ENCODE measurements at regions not wholly inside any gene's neighbourhood (a gene's known extent, or its start where the extent isn't known, plus 50 kb on each side); places are given as distances from the start of the nearest gene placed in this dataset.

DNA sequence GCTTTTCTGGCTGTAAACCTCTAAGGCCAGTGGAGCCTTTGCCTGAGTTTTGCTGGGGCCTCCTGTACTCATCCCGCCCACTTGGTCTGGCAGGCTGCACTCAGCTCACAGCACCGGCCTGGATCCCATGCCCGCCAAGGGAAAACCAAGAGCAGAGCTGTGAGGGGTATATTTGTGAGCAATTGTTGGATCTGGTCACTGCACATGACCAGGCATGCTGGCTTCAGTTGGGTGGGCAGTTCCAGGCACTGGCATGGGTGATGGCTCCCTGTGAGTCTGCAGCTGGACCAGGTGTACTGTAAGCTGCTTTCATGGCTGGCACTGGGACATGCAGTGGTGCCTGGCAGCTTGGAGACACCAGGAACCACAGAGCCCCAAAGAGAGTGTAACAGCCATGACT lies 563.1 kb upstream of the RGS18 start:
- no TSS peak for BruUV-seq (replicated peaks)
- ChIA-PET CTCF (ENCODE audit: unreplicated experiment) (interaction anchor here (0.7 kb wide), 1 partner anchor 41 kb away, joined by 3 read pairs; no protein-coding TSS in a partner anchor), POLR2A (interaction anchor here (0.9 kb wide), 1 partner anchor 9 kb away, joined by 3 read pairs; no protein-coding TSS in a partner anchor)
- no peaks in the 10 kb centered on the region for H4K20me1 ChIP-seq (ENCODE audit: insufficient read depth, low read length)
- H3K9me3 ChIP-seq (ENCODE audit: low read length) = no peaks in the 10 kb centered on the region
- no peak overlapping the region for H3K4me3 ChIP-seq (ENCODE audit: low read depth, low read length, poor library complexity, severe bottlenecking)
- no peaks in the 10 kb centered on the region for H3K36me3 ChIP-seq (ENCODE audit: insufficient read depth, low read length)
- no peak overlapping the region for H3K4me2 ChIP-seq (ENCODE audit: low read length)
- H3K27ac ChIP-seq (ENCODE audit: low read depth, low read length, poor library complexity, severe bottlenecking) = no peak overlapping the region
- no peak for TF ChIP-seq EZH2phosphoT487 (IDR thresholded peaks at IDR 0.05; ENCODE audit: borderline replicate concordance, low read depth, low read length)
- TF ChIP-seq, protein P1, sequence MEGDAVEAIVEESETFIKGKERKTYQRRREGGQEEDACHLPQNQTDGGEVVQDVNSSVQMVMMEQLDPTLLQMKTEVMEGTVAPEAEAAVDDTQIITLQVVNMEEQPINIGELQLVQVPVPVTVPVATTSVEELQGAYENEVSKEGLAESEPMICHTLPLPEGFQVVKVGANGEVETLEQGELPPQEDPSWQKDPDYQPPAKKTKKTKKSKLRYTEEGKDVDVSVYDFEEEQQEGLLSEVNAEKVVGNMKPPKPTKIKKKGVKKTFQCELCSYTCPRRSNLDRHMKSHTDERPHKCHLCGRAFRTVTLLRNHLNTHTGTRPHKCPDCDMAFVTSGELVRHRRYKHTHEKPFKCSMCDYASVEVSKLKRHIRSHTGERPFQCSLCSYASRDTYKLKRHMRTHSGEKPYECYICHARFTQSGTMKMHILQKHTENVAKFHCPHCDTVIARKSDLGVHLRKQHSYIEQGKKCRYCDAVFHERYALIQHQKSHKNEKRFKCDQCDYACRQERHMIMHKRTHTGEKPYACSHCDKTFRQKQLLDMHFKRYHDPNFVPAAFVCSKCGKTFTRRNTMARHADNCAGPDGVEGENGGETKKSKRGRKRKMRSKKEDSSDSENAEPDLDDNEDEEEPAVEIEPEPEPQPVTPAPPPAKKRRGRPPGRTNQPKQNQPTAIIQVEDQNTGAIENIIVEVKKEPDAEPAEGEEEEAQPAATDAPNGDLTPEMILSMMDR (conservative IDR thresholded peaks at IDR 0.05; ENCODE audit: low read length) = no peak
- H2AFZ ChIP-seq (ENCODE audit: low read length) = no peak overlapping the region
- intact Hi-C loops (cut with micrococcal nuclease; ENCODE audit: unreplicated experiment) = no loop called here
- no peak for DNase-seq (ENCODE audit: low spot score)
- no peaks in the 10 kb centered on the region for H3K9me2 ChIP-seq (ENCODE audit: insufficient read depth, low read length)
- H3K4me1 ChIP-seq (ENCODE audit: insufficient read depth, low read length, poor library complexity, severe bottlenecking) = no peaks in the 10 kb centered on the region
- no peaks in the 10 kb centered on the region for H3K79me2 ChIP-seq (ENCODE audit: insufficient read depth, low read depth, low read length)

DNA sequence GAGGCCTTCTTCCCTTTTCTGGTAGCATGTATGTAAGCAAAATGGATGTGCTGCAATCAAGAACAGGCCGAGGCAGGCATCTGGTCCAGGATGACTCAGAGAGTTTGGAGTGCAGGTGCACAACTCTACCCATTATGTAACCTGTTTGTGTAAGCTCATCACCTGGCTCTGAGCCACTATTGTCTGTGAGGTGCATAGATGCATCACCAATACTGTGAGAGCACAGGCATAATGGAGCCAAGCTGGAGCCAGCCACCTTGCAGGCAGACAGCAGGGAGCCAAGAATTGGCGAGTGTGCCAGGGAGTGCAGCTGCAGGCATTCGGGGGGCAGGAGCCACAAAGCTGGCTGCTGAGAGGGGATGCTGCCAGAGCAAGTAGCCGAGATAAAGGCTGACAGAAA lies 549.9 kb upstream of the RGS18 start:
- no peak overlapping the region for H2AFZ ChIP-seq (ENCODE audit: low read length)
- no peaks in the 10 kb centered on the region for H3K9me2 ChIP-seq (ENCODE audit: insufficient read depth, low read length)
- DNase-seq (ENCODE audit: low spot score) = peak; percentile 1
- no peaks in the 10 kb centered on the region for H3K9me3 ChIP-seq (ENCODE audit: low read length)
- H3K27ac ChIP-seq (ENCODE audit: low read depth, low read length, poor library complexity, severe bottlenecking) = no peak overlapping the region
- H3K79me2 ChIP-seq (ENCODE audit: insufficient read depth, low read depth, low read length) = no peaks in the 10 kb centered on the region
- intact Hi-C loops (cut with micrococcal nuclease; ENCODE audit: unreplicated experiment) = no loop called here
- H3K4me3 ChIP-seq (ENCODE audit: low read depth, low read length, poor library complexity, severe bottlenecking) = no peak overlapping the region
- TF ChIP-seq, protein P1 (conservative IDR thresholded peaks at IDR 0.05; ENCODE audit: low read length) = no peak
- TF ChIP-seq EZH2phosphoT487 (IDR thresholded peaks at IDR 0.05; ENCODE audit: borderline replicate concordance, low read depth, low read length) = no peak
- BruUV-seq (replicated peaks) = no TSS peak
- no peak overlapping the region for H3K4me2 ChIP-seq (ENCODE audit: low read length)
- ChIA-PET CTCF (ENCODE audit: unreplicated experiment) (no interaction called here), POLR2A (no interaction called here)
- H3K36me3 ChIP-seq (ENCODE audit: insufficient read depth, low read length) = no peaks in the 10 kb centered on the region
- no peaks in the 10 kb centered on the region for H3K4me1 ChIP-seq (ENCODE audit: insufficient read depth, low read length, poor library complexity, severe bottlenecking)
- H4K20me1 ChIP-seq (ENCODE audit: insufficient read depth, low read length) = no peaks in the 10 kb centered on the region

DNA sequence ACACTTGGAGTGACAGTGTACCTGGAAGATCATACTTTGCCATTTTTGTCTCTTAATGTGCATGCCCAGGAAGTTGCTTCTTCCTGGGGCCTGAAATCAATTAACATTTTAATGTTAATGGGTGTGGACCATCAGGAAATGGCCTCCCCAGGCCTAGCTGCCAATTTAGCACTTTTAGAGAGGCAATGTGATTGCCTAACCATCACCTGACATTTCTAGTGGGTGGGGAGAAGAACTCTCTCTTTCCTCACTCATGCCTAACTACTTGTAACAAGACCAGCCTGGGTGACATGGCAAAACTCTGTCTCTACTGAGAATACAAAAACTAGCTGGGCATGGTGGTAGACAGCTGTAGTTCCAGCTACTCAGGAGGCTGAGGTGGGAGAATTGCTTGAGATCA lies 549.0 kb upstream of the RGS18 start:
- intact Hi-C loops (cut with micrococcal nuclease; ENCODE audit: unreplicated experiment) = no loop called here
- TF ChIP-seq, protein P1 (conservative IDR thresholded peaks at IDR 0.05; ENCODE audit: low read length) = no peak
- TF ChIP-seq EZH2phosphoT487 (IDR thresholded peaks at IDR 0.05; ENCODE audit: borderline replicate concordance, low read depth, low read length) = no peak
- Histone ChIP-seq H3K36me3 (ENCODE audit: insufficient read depth, low read length) (no peaks in the 10 kb centered on the region), H3K27ac (ENCODE audit: low read depth, low read length, poor library complexity, severe bottlenecking) (no peak overlapping the region), H3K79me2 (ENCODE audit: insufficient read depth, low read depth, low read length) (no peaks in the 10 kb centered on the region), H3K9me2 (ENCODE audit: insufficient read depth, low read length) (no peaks in the 10 kb centered on the region), H3K4me1 (ENCODE audit: insufficient read depth, low read length, poor library complexity, severe bottlenecking) (no peaks in the 10 kb centered on the region), H3K9me3 (ENCODE audit: low read length) (no peaks in the 10 kb centered on the region), H3K4me3 (ENCODE audit: low read depth, low read length, poor library complexity, severe bottlenecking) (no peak overlapping the region), H4K20me1 (ENCODE audit: insufficient read depth, low read length) (no peaks in the 10 kb centered on the region), H2AFZ (ENCODE audit: low read length) (no peak overlapping the region), H3K4me2 (ENCODE audit: low read length) (no peak overlapping the region)
- no TSS peak for BruUV-seq (replicated peaks)
- CTCF ChIA-PET (ENCODE audit: unreplicated experiment) = no interaction called here
- POLR2A ChIA-PET = no interaction called here
- DNase-seq (ENCODE audit: low spot score) = no peak

All from OCI-LY7 (cell line).